Erythroblast (primary cell): ENCODE measurements at regions not wholly inside any gene's neighbourhood (a gene's known extent, or its start where the extent isn't known, plus 50 kb on each side); places are given as distances from the start of the nearest gene placed in this dataset.

Source experiments
- GATA1 ChIP-seq: IDR thresholded peaks from 2 replicates; pipeline ENCODE4 v1.6.1; 2011; ENCODE audit warnings: low read depth, mild to moderate bottlenecking, control low read depth, low read length, moderate library complexity
- POLR2A ChIP-seq: IDR thresholded peaks from 2 replicates; pipeline ENCODE4 v1.6.1; 2011; ENCODE audit warnings: mild to moderate bottlenecking, low read length

- TF ChIP-seq POLR2A, result no peak
- no peak for TF ChIP-seq GATA1
These were observed 336.7 kb downstream of the GALC start for GRCh38 chr14:87656315-87656714.
